ENCODE measurements at regions not wholly inside any gene's neighbourhood (a gene's known extent, or its start where the extent isn't known, plus 50 kb on each side); places are given as distances from the start of the nearest gene placed in this dataset.

- 79 to 82% methylated on average over 3 of the region's 3 CpGs for WGBS, 2 donors
- no peaks in the 10 kb centered on the region for H3K27me3 ChIP-seq (ENCODE audit: control insufficient read depth in 1 of 2, insufficient read depth in 2 of 2, low read length in 2 of 2)
Measured at GRCh38 chr13:86714495-86714894, 915.3 kb upstream of the SLITRK6 start.

GRCh38 chr13:86725105-86725504 lies 925.9 kb upstream of the SLITRK6 start:
- WGBS, 2 donors, result 50 to 59% methylated on average over 3 of the region's 3 CpGs
- no peak overlapping the region for H3K27ac ChIP-seq (ENCODE audit: low read depth in 2 of 2, low read length in 1 of 2)
- no peaks in the 10 kb centered on the region for H3K4me1 ChIP-seq (ENCODE audit: control insufficient read depth in 2 of 2, insufficient read depth in 2 of 2, low read length in 1 of 2)
- H3K27me3 ChIP-seq (ENCODE audit: control insufficient read depth in 1 of 2, insufficient read depth in 2 of 2, low read length in 2 of 2), result no peaks in the 10 kb centered on the region
- H3K36me3 ChIP-seq (ENCODE audit: control insufficient read depth in 2 of 2, insufficient read depth in 2 of 2, low read length in 1 of 2), result no peaks in the 10 kb centered on the region
- H3K4me3 ChIP-seq (ENCODE audit: low read depth in 1 of 2, low read length in 2 of 2), result no peak overlapping the region
- H3K9me3 ChIP-seq (ENCODE audit: control insufficient read depth in 2 of 2, insufficient read depth in 1 of 2, low read depth in 1 of 2, low read length in 1 of 2), result no peaks in the 10 kb centered on the region

More at GRCh38 chr13:86714495-86714894, 915.3 kb upstream of the SLITRK6 start:
- Histone ChIP-seq H3K4me1 (ENCODE audit: control insufficient read depth in 2 of 2, insufficient read depth in 2 of 2, low read length in 1 of 2) (no peaks in the 10 kb centered on the region), H3K36me3 (ENCODE audit: control insufficient read depth in 2 of 2, insufficient read depth in 2 of 2, low read length in 1 of 2) (no peaks in the 10 kb centered on the region), H3K27ac (ENCODE audit: low read depth in 2 of 2, low read length in 1 of 2) (no peak overlapping the region), H3K4me3 (ENCODE audit: low read depth in 1 of 2, low read length in 2 of 2) (no peak overlapping the region), H3K9me3 (ENCODE audit: control insufficient read depth in 2 of 2, insufficient read depth in 1 of 2, low read depth in 1 of 2, low read length in 1 of 2) (peaks cover 0 to 3% of the 10 kb centered on the region in 2 donors)

GRCh38 chr13:86729206-86729605 lies 930.0 kb upstream of the SLITRK6 start:
- 45 to 46% methylated on average over 2 of the region's 2 CpGs for WGBS, 2 donors
- H3K4me3 ChIP-seq (ENCODE audit: low read depth in 1 of 2, low read length in 2 of 2), result no peak overlapping the region
- no peaks in the 10 kb centered on the region for H3K27me3 ChIP-seq (ENCODE audit: control insufficient read depth in 1 of 2, insufficient read depth in 2 of 2, low read length in 2 of 2)
- H3K4me1 ChIP-seq (ENCODE audit: control insufficient read depth in 2 of 2, insufficient read depth in 2 of 2, low read length in 1 of 2), result no peaks in the 10 kb centered on the region
- H3K9me3 ChIP-seq (ENCODE audit: control insufficient read depth in 2 of 2, insufficient read depth in 1 of 2, low read depth in 1 of 2, low read length in 1 of 2), result peaks cover 2 to 12% of the 10 kb centered on the region in 2 donors
- no peak overlapping the region for H3K27ac ChIP-seq (ENCODE audit: low read depth in 2 of 2, low read length in 1 of 2)
- H3K36me3 ChIP-seq (ENCODE audit: control insufficient read depth in 2 of 2, insufficient read depth in 2 of 2, low read length in 1 of 2), result no peaks in the 10 kb centered on the region

GRCh38 chr13:86731987-86732386 lies 932.8 kb upstream of the SLITRK6 start:
- Histone ChIP-seq H3K27me3 (ENCODE audit: control insufficient read depth in 1 of 2, insufficient read depth in 2 of 2, low read length in 2 of 2) (no peaks in the 10 kb centered on the region), H3K4me1 (ENCODE audit: control insufficient read depth in 2 of 2, insufficient read depth in 2 of 2, low read length in 1 of 2) (no peaks in the 10 kb centered on the region), H3K36me3 (ENCODE audit: control insufficient read depth in 2 of 2, insufficient read depth in 2 of 2, low read length in 1 of 2) (no peaks in the 10 kb centered on the region), H3K4me3 (ENCODE audit: low read depth in 1 of 2, low read length in 2 of 2) (no peak overlapping the region), H3K27ac (ENCODE audit: low read depth in 2 of 2, low read length in 1 of 2) (no peak overlapping the region), H3K9me3 (ENCODE audit: control insufficient read depth in 2 of 2, insufficient read depth in 1 of 2, low read depth in 1 of 2, low read length in 1 of 2) (peaks cover 2 to 12% of the 10 kb centered on the region in 2 donors)
- 92 to 96% methylated on average over 1 of the region's 1 CpG for WGBS, 2 donors

GRCh38 chr13:86737334-86737932 lies 933.7 kb upstream of the SLITRK5 start:
- H3K9me3 ChIP-seq (ENCODE audit: control insufficient read depth in 2 of 2, insufficient read depth in 1 of 2, low read depth in 1 of 2, low read length in 1 of 2), result no peaks in the 10 kb centered on the region
- no peaks in the 10 kb centered on the region for H3K4me1 ChIP-seq (ENCODE audit: control insufficient read depth in 2 of 2, insufficient read depth in 2 of 2, low read length in 1 of 2)
- WGBS, 2 donors, result 52 to 55% methylated on average over 1 of the region's 1 CpG
- H3K27ac ChIP-seq (ENCODE audit: low read depth in 2 of 2, low read length in 1 of 2), result no peak overlapping the region
- no peak overlapping the region for H3K4me3 ChIP-seq (ENCODE audit: low read depth in 1 of 2, low read length in 2 of 2)
- no peaks in the 10 kb centered on the region for H3K36me3 ChIP-seq (ENCODE audit: control insufficient read depth in 2 of 2, insufficient read depth in 2 of 2, low read length in 1 of 2)
- no peaks in the 10 kb centered on the region for H3K27me3 ChIP-seq (ENCODE audit: control insufficient read depth in 1 of 2, insufficient read depth in 2 of 2, low read length in 2 of 2)

GRCh38 chr13:86741762-86742285 lies 929.3 kb upstream of the SLITRK5 start:
- no peaks in the 10 kb centered on the region for H3K9me3 ChIP-seq (ENCODE audit: control insufficient read depth in 2 of 2, insufficient read depth in 1 of 2, low read depth in 1 of 2, low read length in 1 of 2)
- no peaks in the 10 kb centered on the region for H3K4me1 ChIP-seq (ENCODE audit: control insufficient read depth in 2 of 2, insufficient read depth in 2 of 2, low read length in 1 of 2)
- H3K4me3 ChIP-seq (ENCODE audit: low read depth in 1 of 2, low read length in 2 of 2), result no peak overlapping the region
- no peaks in the 10 kb centered on the region for H3K27me3 ChIP-seq (ENCODE audit: control insufficient read depth in 1 of 2, insufficient read depth in 2 of 2, low read length in 2 of 2)
- no peak overlapping the region for H3K27ac ChIP-seq (ENCODE audit: low read depth in 2 of 2, low read length in 1 of 2)
- no peaks in the 10 kb centered on the region for H3K36me3 ChIP-seq (ENCODE audit: control insufficient read depth in 2 of 2, insufficient read depth in 2 of 2, low read length in 1 of 2)
- 56 to 57% methylated on average over 2 of the region's 2 CpGs for WGBS, 2 donors

GRCh38 chr13:86757236-86757978 lies 913.8 kb upstream of the SLITRK5 start:
- Histone ChIP-seq H3K9me3 (ENCODE audit: control insufficient read depth in 2 of 2, insufficient read depth in 1 of 2, low read depth in 1 of 2, low read length in 1 of 2) (peaks cover 2 to 5% of the 10 kb centered on the region in 2 donors), H3K27ac (ENCODE audit: low read depth in 2 of 2, low read length in 1 of 2) (no peak overlapping the region), H3K36me3 (ENCODE audit: control insufficient read depth in 2 of 2, insufficient read depth in 2 of 2, low read length in 1 of 2) (no peaks in the 10 kb centered on the region), H3K27me3 (ENCODE audit: control insufficient read depth in 1 of 2, insufficient read depth in 2 of 2, low read length in 2 of 2) (no peaks in the 10 kb centered on the region), H3K4me3 (ENCODE audit: low read depth in 1 of 2, low read length in 2 of 2) (no peak overlapping the region), H3K4me1 (ENCODE audit: control insufficient read depth in 2 of 2, insufficient read depth in 2 of 2, low read length in 1 of 2) (no peaks in the 10 kb centered on the region)
- WGBS, 2 donors, result 72 to 79% methylated on average over 9 of the region's 9 CpGs

GRCh38 chr13:86758116-86758515 lies 913.1 kb upstream of the SLITRK5 start:
- Histone ChIP-seq H3K27ac (ENCODE audit: low read depth in 2 of 2, low read length in 1 of 2) (no peak overlapping the region), H3K4me1 (ENCODE audit: control insufficient read depth in 2 of 2, insufficient read depth in 2 of 2, low read length in 1 of 2) (no peaks in the 10 kb centered on the region), H3K9me3 (ENCODE audit: control insufficient read depth in 2 of 2, insufficient read depth in 1 of 2, low read depth in 1 of 2, low read length in 1 of 2) (peaks cover 2 to 8% of the 10 kb centered on the region in 2 donors), H3K4me3 (ENCODE audit: low read depth in 1 of 2, low read length in 2 of 2) (no peak overlapping the region), H3K36me3 (ENCODE audit: control insufficient read depth in 2 of 2, insufficient read depth in 2 of 2, low read length in 1 of 2) (no peaks in the 10 kb centered on the region), H3K27me3 (ENCODE audit: control insufficient read depth in 1 of 2, insufficient read depth in 2 of 2, low read length in 2 of 2) (no peaks in the 10 kb centered on the region)
- WGBS, 2 donors, result 89 to 90% methylated on average over 4 of the region's 4 CpGs

- 83 to 90% methylated on average over 5 of the region's 5 CpGs for WGBS, 2 donors
- no peak overlapping the region for H3K27ac ChIP-seq (ENCODE audit: low read depth in 2 of 2, low read length in 1 of 2)
- H3K4me1 ChIP-seq (ENCODE audit: control insufficient read depth in 2 of 2, insufficient read depth in 2 of 2, low read length in 1 of 2), result no peaks in the 10 kb centered on the region
- no peaks in the 10 kb centered on the region for H3K36me3 ChIP-seq (ENCODE audit: control insufficient read depth in 2 of 2, insufficient read depth in 2 of 2, low read length in 1 of 2)
- no peaks in the 10 kb centered on the region for H3K27me3 ChIP-seq (ENCODE audit: control insufficient read depth in 1 of 2, insufficient read depth in 2 of 2, low read length in 2 of 2)
- no peak overlapping the region for H3K4me3 ChIP-seq (ENCODE audit: low read depth in 1 of 2, low read length in 2 of 2)
- peaks cover 2 to 9% of the 10 kb centered on the region in 2 donors for H3K9me3 ChIP-seq (ENCODE audit: control insufficient read depth in 2 of 2, insufficient read depth in 1 of 2, low read depth in 1 of 2, low read length in 1 of 2)
Measured at GRCh38 chr13:86760620-86761019, 910.6 kb upstream of the SLITRK5 start.

Measured in esophagus (tissue), 2 donors.